K562 (cell line): ENCODE measurements at regions not wholly inside any gene's neighbourhood (a gene's known extent, or its start where the extent isn't known, plus 50 kb on each side); places are given as distances from the start of the nearest gene placed in this dataset.

Experiments used
- ATAC-seq: fragments of 200-7000 bp; cut with Tn5 transposase; 3 replicates; pipeline ENCODE4 v1.9.1; 2020; ENCODE audit warnings: moderate library complexity
- BruUV-seq: library from RNA; stranded (reverse); fragments of 400-500 nt; replicated peaks from 2 replicates; lab custom pipeline; 2021; lab: Mats Ljungman, UMichigan
- CTCF ChIA-PET: fragments of 300-600 bp; formaldehyde crosslinking; extraction: SDS; loops from one replicate; lab custom pipeline; 2021; ENCODE audit warnings: low intra/inter-chr PET ratio; lab: Yijun Ruan, JAX
- POLR2A ChIA-PET: fragments of 300-600, 350-650 bp; sonication (Branson Sonifier 250); formaldehyde crosslinking; extraction: SDS; loops from one replicate; lab custom pipeline; 2021; ENCODE audit warnings: antibody characterized with exemption, inconsistent platforms; lab: Yijun Ruan, JAX
- DNase-seq, 4 experiments: peaks; one replicate each; pipeline versions ENCODE4 v3.0.0 to v3.0.0-alpha.2; 2011 to 2018; ENCODE audit warnings: low spot score in 3 of 4, mixed read lengths in 3 of 4; ENCODE audit errors: extremely low read depth in 1 of 4
- FAIRE-seq: peaks from 2 replicates; lab custom pipeline; 2011; peaks lifted over from hg19 to GRCh38; lab: Jason Lieb, UNC
- H2AFZ ChIP-seq: 2 replicates; pipeline ENCODE4 v1.6.0; 2011; ENCODE audit warnings: low read depth, low read length, control low read depth, inconsistent platforms
- H3K27ac ChIP-seq: fragments of 200-600 bp; 3 replicates; pipeline ENCODE4 v1.8.0; 2011; ENCODE audit warnings: low read depth, mild to moderate bottlenecking, control low read depth, inconsistent platforms, low read length, moderate library complexity, mixed read lengths; ENCODE audit errors: extremely low read depth
- H3K27me3 ChIP-seq, 2 experiments: fragments of 300-600 bp in 1 of 2; 2 replicates in 1 of 2; 3 replicates in 1 of 2; pipeline versions ENCODE4 v1.6.0 to v1.8.0; 2011; ENCODE audit warnings: inconsistent platforms in 2 of 2, low read length in 2 of 2, mild to moderate bottlenecking in 1 of 2, mixed read lengths in 1 of 2, moderate library complexity in 1 of 2; ENCODE audit not compliant: control insufficient read depth in 2 of 2, insufficient read depth in 2 of 2
- H3K36me3 ChIP-seq: fragments of 300-600 bp; 3 replicates; pipeline ENCODE4 v1.8.0; 2011; ENCODE audit warnings: mild to moderate bottlenecking, low read length, inconsistent platforms; ENCODE audit not compliant: control insufficient read depth, insufficient read depth
- H3K4me1 ChIP-seq, 2 experiments: fragments of 200-600 bp in 1 of 2; replicated peaks in 1 of 2; 2 replicates in 1 of 2; 3 replicates in 1 of 2; pipeline versions ENCODE4 v1.5.1 to v1.8.0; 2011; ENCODE audit warnings: inconsistent platforms in 2 of 2, low read length in 2 of 2, mild to moderate bottlenecking in 1 of 2, mixed read lengths in 1 of 2, moderate library complexity in 1 of 2; ENCODE audit not compliant: control insufficient read depth in 2 of 2, insufficient read depth in 2 of 2
- H3K4me2 ChIP-seq: 2 replicates; pipeline ENCODE4 v1.6.1; 2011; ENCODE audit warnings: low read length, control low read depth, inconsistent platforms, mixed read lengths; ENCODE audit not compliant: insufficient read depth
- H3K4me3 ChIP-seq: fragments of 200-600 bp; sonication (generic), shearing (Covaris generic); 2 replicates; pipeline ENCODE4 v1.5.1; 2016; ENCODE audit warnings: control low read depth, inconsistent platforms
- H3K79me2 ChIP-seq: fragments of 200-600 bp; 3 replicates; pipeline ENCODE4 v1.8.0; 2011; ENCODE audit warnings: low read length, inconsistent platforms; ENCODE audit not compliant: control insufficient read depth, insufficient read depth
- H3K9ac ChIP-seq, 2 experiments: 2 replicates each; pipeline versions ENCODE4 v1.6.0 to v1.6.1; 2011; ENCODE audit warnings: low read depth in 2 of 2, low read length in 2 of 2, control low read depth in 1 of 2, inconsistent platforms in 1 of 2, mild to moderate bottlenecking in 1 of 2, mixed read lengths in 1 of 2; ENCODE audit not compliant: insufficient read depth in 1 of 2
- H3K9me1 ChIP-seq: one replicate; pipeline ENCODE4 v1.6.0; 2011; ENCODE audit warnings: inconsistent platforms, mild to moderate bottlenecking, low read length, moderate library complexity; ENCODE audit not compliant: control insufficient read depth, insufficient read depth
- H3K9me3 ChIP-seq: replicated peaks from 2 replicates; pipeline ENCODE4 v1.5.1; 2011; ENCODE audit warnings: low read depth, low read length, inconsistent platforms; ENCODE audit not compliant: control insufficient read depth, insufficient read depth
- H4K20me1 ChIP-seq: replicated peaks from 2 replicates; pipeline ENCODE4 v1.6.1; 2011; ENCODE audit warnings: low read length, inconsistent platforms, mixed read lengths; ENCODE audit not compliant: control insufficient read depth, insufficient read depth
- BCL6 ChIP-seq: fragments of 250-450 bp; sonication (Bioruptor Pico); IDR thresholded peaks from 2 replicates; pipeline ENCODE4 v1.4.0; 2020
- EGR1 ChIP-seq: fragments of 450-650 bp; conservative IDR thresholded peaks from 2 replicates; pipeline ENCODE4 v1.6.1; 2017; ENCODE audit warnings: mild to moderate bottlenecking
- MTA2 ChIP-seq: fragments of 450-650 bp; IDR thresholded peaks from 2 replicates; pipeline ENCODE4 v1.6.1; 2016; ENCODE audit warnings: low read depth
- PRPF4 ChIP-seq: fragments of 200-400 bp; formaldehyde crosslinking; IDR thresholded peaks from one replicate; pipeline ENCODE4 v1.6.1; 2017; ENCODE audit warnings: low read length, low read depth, mild to moderate bottlenecking; ENCODE audit not compliant: insufficient read depth, poor library complexity, severe bottlenecking
- ZNF347 ChIP-seq: fragments of 450-650 bp; formaldehyde crosslinking; IDR thresholded peaks from 2 replicates; pipeline ENCODE4 v1.4.0; 2020; ENCODE audit warnings: low read depth, mild to moderate bottlenecking, moderate library complexity
- WGBS: fragments of 100-300 bp; shearing (Covaris generic); methylation state at CpG from one replicate; pipeline ENCODE4 v1.1.6; 2016; ENCODE audit warnings: low coverage, mixed read lengths; ENCODE audit not compliant: insufficient coverage; ENCODE audit errors: missing lambda C conversion rate; 5-methylcytosine and 5-hydroxymethylcytosine counted together
- in situ Hi-C: fragments of 300-500 bp; cut with MboI; formaldehyde crosslinking; loops from 4 replicates; pipeline ENCODE4 v1.15.0; 2018; ENCODE audit warnings: inconsistent platforms, mixed read lengths
- intact Hi-C: fragments of 100-400 bp; cut with micrococcal nuclease; formaldehyde crosslinking; loops from 2 replicates; pipeline ENCODE4 v1.14.2; 2022
- TF ChIP-seq, protein P1 (sequence below): fragments of 450-650 bp; formaldehyde crosslinking; IDR thresholded peaks from 2 replicates; pipeline ENCODE4 v1.4.0; 2022; ENCODE audit warnings: missing genetic modification characterization
- TF ChIP-seq, protein P2 (sequence below): sonication (generic); formaldehyde crosslinking; IDR thresholded peaks from 2 replicates; pipeline ENCODE4 v1.8.0; 2022; ENCODE audit warnings: mild to moderate bottlenecking, missing genetic modification reagents

DNA sequence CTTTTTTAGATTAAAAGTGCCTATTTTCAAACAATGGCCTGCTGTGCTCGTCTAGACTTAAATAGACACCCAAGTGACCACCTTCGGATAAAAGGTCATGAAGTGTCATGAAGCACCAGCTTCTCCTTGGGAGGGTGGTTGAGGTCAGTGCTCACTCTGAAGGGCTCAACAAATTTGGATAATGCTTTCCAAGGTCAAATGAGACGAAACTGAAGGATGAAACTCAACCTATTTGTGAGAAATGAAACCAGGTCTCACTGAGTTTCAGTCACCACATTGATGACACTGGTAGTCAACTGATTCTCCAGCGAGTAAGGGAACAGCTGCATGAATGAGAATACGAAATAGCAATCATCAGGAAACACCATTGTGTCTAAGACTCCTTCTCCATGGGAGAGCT is 852.6 kb downstream of the NTRK3 start:
- Histone ChIP-seq H3K9me1 (no peaks in the 10 kb centered on the region), H3K79me2 (no peaks in the 10 kb centered on the region), H3K36me3 (0 out of 3 replicates have a peak, but pooled peaks cover 2% of the 10 kb centered on the region), H3K4me2 (no peak overlapping the region), H3K4me3 (no peak overlapping the region), H3K9me3 (no peaks in the 10 kb centered on the region), H2AFZ (no peak overlapping the region), H3K27me3 (no peaks in the 10 kb centered on the region), H3K4me1 (no peaks in the 10 kb centered on the region), H4K20me1 (no peaks in the 10 kb centered on the region), H3K27ac (no peak overlapping the region), H3K9ac (no peak overlapping the region)
- no TSS peak for BruUV-seq
- ATAC-seq (no peak), DNase-seq (no peak), FAIRE-seq (no peak)
- intact Hi-C loops, result no loop called here
- in situ Hi-C loops, result no loop called here
- CTCF ChIA-PET, result no interaction called here
- POLR2A ChIA-PET, result no interaction called here
- 19% methylated on average over 5 of the region's 5 CpGs for WGBS
- TF ChIP-seq, protein P1, sequence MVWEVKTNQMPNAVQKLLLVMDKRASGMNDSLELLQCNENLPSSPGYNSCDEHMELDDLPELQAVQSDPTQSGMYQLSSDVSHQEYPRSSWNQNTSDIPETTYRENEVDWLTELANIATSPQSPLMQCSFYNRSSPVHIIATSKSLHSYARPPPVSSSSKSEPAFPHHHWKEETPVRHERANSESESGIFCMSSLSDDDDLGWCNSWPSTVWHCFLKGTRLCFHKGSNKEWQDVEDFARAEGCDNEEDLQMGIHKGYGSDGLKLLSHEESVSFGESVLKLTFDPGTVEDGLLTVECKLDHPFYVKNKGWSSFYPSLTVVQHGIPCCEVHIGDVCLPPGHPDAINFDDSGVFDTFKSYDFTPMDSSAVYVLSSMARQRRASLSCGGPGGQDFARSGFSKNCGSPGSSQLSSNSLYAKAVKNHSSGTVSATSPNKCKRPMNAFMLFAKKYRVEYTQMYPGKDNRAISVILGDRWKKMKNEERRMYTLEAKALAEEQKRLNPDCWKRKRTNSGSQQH (CRISPR knock-in tag), result no peak
- TF ChIP-seq PRPF4, result no peak
- TF ChIP-seq BCL6 (CRISPR knock-in tag), result no peak
- TF ChIP-seq, protein P2, sequence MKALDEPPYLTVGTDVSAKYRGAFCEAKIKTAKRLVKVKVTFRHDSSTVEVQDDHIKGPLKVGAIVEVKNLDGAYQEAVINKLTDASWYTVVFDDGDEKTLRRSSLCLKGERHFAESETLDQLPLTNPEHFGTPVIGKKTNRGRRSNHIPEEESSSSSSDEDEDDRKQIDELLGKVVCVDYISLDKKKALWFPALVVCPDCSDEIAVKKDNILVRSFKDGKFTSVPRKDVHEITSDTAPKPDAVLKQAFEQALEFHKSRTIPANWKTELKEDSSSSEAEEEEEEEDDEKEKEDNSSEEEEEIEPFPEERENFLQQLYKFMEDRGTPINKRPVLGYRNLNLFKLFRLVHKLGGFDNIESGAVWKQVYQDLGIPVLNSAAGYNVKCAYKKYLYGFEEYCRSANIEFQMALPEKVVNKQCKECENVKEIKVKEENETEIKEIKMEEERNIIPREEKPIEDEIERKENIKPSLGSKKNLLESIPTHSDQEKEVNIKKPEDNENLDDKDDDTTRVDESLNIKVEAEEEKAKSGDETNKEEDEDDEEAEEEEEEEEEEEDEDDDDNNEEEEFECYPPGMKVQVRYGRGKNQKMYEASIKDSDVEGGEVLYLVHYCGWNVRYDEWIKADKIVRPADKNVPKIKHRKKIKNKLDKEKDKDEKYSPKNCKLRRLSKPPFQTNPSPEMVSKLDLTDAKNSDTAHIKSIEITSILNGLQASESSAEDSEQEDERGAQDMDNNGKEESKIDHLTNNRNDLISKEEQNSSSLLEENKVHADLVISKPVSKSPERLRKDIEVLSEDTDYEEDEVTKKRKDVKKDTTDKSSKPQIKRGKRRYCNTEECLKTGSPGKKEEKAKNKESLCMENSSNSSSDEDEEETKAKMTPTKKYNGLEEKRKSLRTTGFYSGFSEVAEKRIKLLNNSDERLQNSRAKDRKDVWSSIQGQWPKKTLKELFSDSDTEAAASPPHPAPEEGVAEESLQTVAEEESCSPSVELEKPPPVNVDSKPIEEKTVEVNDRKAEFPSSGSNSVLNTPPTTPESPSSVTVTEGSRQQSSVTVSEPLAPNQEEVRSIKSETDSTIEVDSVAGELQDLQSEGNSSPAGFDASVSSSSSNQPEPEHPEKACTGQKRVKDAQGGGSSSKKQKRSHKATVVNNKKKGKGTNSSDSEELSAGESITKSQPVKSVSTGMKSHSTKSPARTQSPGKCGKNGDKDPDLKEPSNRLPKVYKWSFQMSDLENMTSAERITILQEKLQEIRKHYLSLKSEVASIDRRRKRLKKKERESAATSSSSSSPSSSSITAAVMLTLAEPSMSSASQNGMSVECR (CRISPR knock-in tag), result no peak
- TF ChIP-seq MTA2, result no peak
- no peak for TF ChIP-seq ZNF347 (CRISPR knock-in tag)
- TF ChIP-seq EGR1, result no peak
